Keratinocyte (primary cell): ENCODE measurements at regions not wholly inside any gene's neighbourhood (a gene's known extent, or its start where the extent isn't known, plus 50 kb on each side); places are given as distances from the start of the nearest gene placed in this dataset.

ENCODE experiments used
- DNase-seq: peaks from one replicate; pipeline ENCODE4 v3.0.0-alpha.2; 2011; ENCODE audit warnings: low read depth, missing footprints, low spot score
- FAIRE-seq: peaks from 2 replicates; lab custom pipeline; 2011; peaks lifted over from hg19 to GRCh38; lab: Jason Lieb, UNC
- H2AFZ ChIP-seq: 2 replicates; pipeline ENCODE4 v1.6.0; 2012; ENCODE audit warnings: low read length, control low read depth, inconsistent platforms; ENCODE audit not compliant: control insufficient read depth
- H3K27ac ChIP-seq: 2 replicates; pipeline ENCODE4 v1.5.1; 2011; ENCODE audit warnings: low read length; ENCODE audit not compliant: control insufficient read depth, insufficient read depth
- H3K27me3 ChIP-seq: 3 replicates; pipeline ENCODE4 v1.6.0; 2011; ENCODE audit warnings: low read length; ENCODE audit not compliant: control insufficient read depth, insufficient read depth; ENCODE audit errors: extremely low read depth
- H3K36me3 ChIP-seq, 2 experiments: 2 replicates in 1 of 2; 3 replicates in 1 of 2; pipeline ENCODE4 v1.5.1; 2011; ENCODE audit warnings: low read length in 2 of 2, mild to moderate bottlenecking in 1 of 2; ENCODE audit not compliant: control insufficient read depth in 2 of 2, insufficient read depth in 2 of 2; ENCODE audit errors: extremely low read depth in 1 of 2
- H3K4me1 ChIP-seq: 3 replicates; pipeline ENCODE4 v1.5.1; 2011; ENCODE audit warnings: low read length; ENCODE audit not compliant: control insufficient read depth, insufficient read depth; ENCODE audit errors: extremely low read depth
- H3K4me2 ChIP-seq: 3 replicates; pipeline ENCODE4 v1.6.0; 2011; ENCODE audit warnings: low read depth, low read length; ENCODE audit not compliant: control insufficient read depth, insufficient read depth; ENCODE audit errors: extremely low read depth
- H3K4me3 ChIP-seq, 3 experiments: fragments of 200-600 bp in 1 of 3; sonication (generic) in 1 of 3; 2 replicates in 2 of 3; 3 replicates in 1 of 3; pipeline ENCODE4 v1.5.1; 2011 to 2016; ENCODE audit warnings: low read length in 3 of 3, mild to moderate bottlenecking in 3 of 3, control low read depth in 2 of 3, inconsistent platforms in 1 of 3, low read depth in 1 of 3, mixed read lengths in 1 of 3, mixed run types in 1 of 3, moderate library complexity in 1 of 3; ENCODE audit not compliant: control insufficient read depth in 2 of 3, insufficient read depth in 2 of 3; ENCODE audit errors: extremely low read depth in 1 of 3
- H3K79me2 ChIP-seq: 2 replicates; pipeline ENCODE4 v1.6.0; 2012; ENCODE audit warnings: low read length; ENCODE audit not compliant: control insufficient read depth, insufficient read depth
- H3K9ac ChIP-seq: 3 replicates; pipeline ENCODE4 v1.6.0; 2011; ENCODE audit warnings: low read length; ENCODE audit not compliant: control insufficient read depth, insufficient read depth; ENCODE audit errors: extremely low read depth
- H3K9me1 ChIP-seq: 3 replicates; pipeline ENCODE4 v1.6.0; 2011; ENCODE audit warnings: low read length; ENCODE audit not compliant: control insufficient read depth, insufficient read depth; ENCODE audit errors: extremely low read depth
- H3K9me3 ChIP-seq: 2 replicates; pipeline ENCODE4 v1.5.1; 2012; ENCODE audit warnings: low read depth, low read length; ENCODE audit not compliant: control insufficient read depth
- H4K20me1 ChIP-seq: 3 replicates; pipeline ENCODE4 v1.6.0; 2011; ENCODE audit warnings: low read length; ENCODE audit not compliant: control insufficient read depth, insufficient read depth; ENCODE audit errors: extremely low read depth
- CTCF ChIP-seq, 3 experiments: IDR thresholded peaks in 1 of 3; conservative IDR thresholded peaks in 1 of 3; optimal IDR thresholded peaks in 1 of 3; 2 replicates in 2 of 3; 3 replicates in 1 of 3; pipeline versions ENCODE3 to v1.5.1; 2011; ENCODE audit warnings: low read length in 3 of 3, mild to moderate bottlenecking in 3 of 3, moderate library complexity in 2 of 3, control low read depth in 1 of 3, inconsistent platforms in 1 of 3; ENCODE audit not compliant: insufficient read depth in 2 of 3; ENCODE audit errors: extremely low read depth in 1 of 3
- EZH2 ChIP-seq: IDR thresholded peaks from one replicate; pipeline ENCODE4 v1.6.1; 2012; ENCODE audit warnings: inconsistent platforms, mild to moderate bottlenecking, low read length, moderate library complexity
- dilution Hi-C: fragments of 300-500 bp; cut with MboI; formaldehyde crosslinking; loops from one replicate; pipeline ENCODE4 v1.7.0; 2020; ENCODE audit warnings: low sequenced_read_pairs; ENCODE audit not compliant: extremely low pct_ligation_motif_present

- H3K27ac ChIP-seq = no peak overlapping the region
- no peaks in the 10 kb centered on the region for H3K36me3 ChIP-seq
- no peaks in the 10 kb centered on the region for H4K20me1 ChIP-seq
- TF ChIP-seq CTCF (optimal IDR thresholded peaks at IDR 0.05 in 1 of 3, IDR thresholded peaks at IDR 0.05 in 1 of 3, conservative IDR thresholded peaks at IDR 0.05 in 1 of 3; ENCODE audit: extremely low read depth in 1 of 3, insufficient read depth in 2 of 3, low read length in 3 of 3) (no peak), EZH2 (no peak)
- no peak overlapping the region for H3K4me3 ChIP-seq
- no peak overlapping the region for H2AFZ ChIP-seq
- H3K9ac ChIP-seq = no peak overlapping the region
- dilution Hi-C loops = no loop called here
- no peaks in the 10 kb centered on the region for H3K79me2 ChIP-seq
- DNase-seq = no peak
- H3K9me1 ChIP-seq = no peaks in the 10 kb centered on the region
- H3K4me2 ChIP-seq = no peak overlapping the region
- no peaks in the 10 kb centered on the region for H3K9me3 ChIP-seq
- peaks cover 35% of the 10 kb centered on the region for H3K27me3 ChIP-seq
- peaks cover 30% of the 10 kb centered on the region for H3K4me1 ChIP-seq
- no peak for FAIRE-seq
Observed at GRCh38 chr1:22236166-22236565, 93.3 kb upstream of the WNT4 start.

- dilution Hi-C loops = no loop called here
- H3K9ac ChIP-seq = no peak overlapping the region
- no peak overlapping the region for H3K4me2 ChIP-seq
- no peak for TF ChIP-seq CTCF (optimal IDR thresholded peaks at IDR 0.05 in 1 of 3, IDR thresholded peaks at IDR 0.05 in 1 of 3, conservative IDR thresholded peaks at IDR 0.05 in 1 of 3; ENCODE audit: extremely low read depth in 1 of 3, insufficient read depth in 2 of 3, low read length in 3 of 3)
- TF ChIP-seq EZH2 = no peak
- peaks cover 30% of the 10 kb centered on the region for H3K4me1 ChIP-seq
- H3K4me3 ChIP-seq = no peak overlapping the region
- no peaks in the 10 kb centered on the region for H3K9me3 ChIP-seq
- no peak overlapping the region for H3K27ac ChIP-seq
- DNase-seq (no peak), FAIRE-seq (no peak)
- no peaks in the 10 kb centered on the region for H3K9me1 ChIP-seq
- H3K27me3 ChIP-seq = peaks cover 35% of the 10 kb centered on the region
- no peaks in the 10 kb centered on the region for H3K79me2 ChIP-seq
- H2AFZ ChIP-seq = no peak overlapping the region
- no peaks in the 10 kb centered on the region for H3K36me3 ChIP-seq
- H4K20me1 ChIP-seq = no peaks in the 10 kb centered on the region
Observed at GRCh38 chr1:22236900-22237299, 94.0 kb upstream of the WNT4 start.
